ENCODE measurements at regions not wholly inside any gene's neighbourhood (a gene's known extent, or its start where the extent isn't known, plus 50 kb on each side); places are given as distances from the start of the nearest gene placed in this dataset.
A peak's percentile ranks its signal among the peaks of the same experiment; 100 is the strongest.

DNA sequence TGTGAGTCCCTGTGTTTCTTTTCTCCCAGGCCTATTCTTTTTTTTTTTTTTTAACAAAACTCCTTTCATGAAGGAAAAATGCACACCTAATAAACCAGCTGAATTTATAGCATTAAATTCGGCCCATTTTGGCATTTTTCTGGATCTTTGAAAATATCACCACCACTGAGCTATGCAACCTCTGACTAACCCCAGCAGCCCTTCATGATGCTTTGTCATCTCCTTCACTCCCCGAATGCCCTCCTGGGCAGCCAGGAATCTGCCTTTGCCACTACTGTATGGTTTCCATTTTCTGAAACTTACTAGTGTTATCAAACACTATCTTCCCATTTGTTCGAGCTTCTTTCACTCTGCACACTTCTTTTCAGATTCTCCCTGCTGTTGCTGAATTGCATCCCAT lies 97.9 kb downstream of the ZNF280B start:
- intact Hi-C loops (cut with micrococcal nuclease) = no loop called here
- Histone ChIP-seq H3K4me3 (no peak overlapping the region), H3K79me2 (ENCODE audit: control insufficient read depth, insufficient read depth, low read length) (no peaks in the 10 kb centered on the region), H3K36me3 (ENCODE audit: control insufficient read depth, insufficient read depth, low read length) (no peaks in the 10 kb centered on the region), H3K27me3 (ENCODE audit: control insufficient read depth in 2 of 2, insufficient read depth in 2 of 2, low read length in 2 of 2) (peaks cover 14 to 46% of the 10 kb centered on the region in 2 experiments; a peak in 4 of 5 replicates), H3K4me2 (ENCODE audit: insufficient read depth, low read length) (no peak overlapping the region), H4K20me1 (replicated peaks; ENCODE audit: control insufficient read depth, insufficient read depth, low read length) (peaks cover 14% of the 10 kb centered on the region), H3K9me1 (ENCODE audit: control insufficient read depth, insufficient read depth, low read length) (peaks cover 3% of the 10 kb centered on the region), H3K27ac (ENCODE audit: extremely low read depth, low read depth, low read length) (no peak overlapping the region), H3K4me1 (replicated peaks in 1 of 2; ENCODE audit: control insufficient read depth in 2 of 2, insufficient read depth in 2 of 2, low read length in 2 of 2) (no peaks in the 10 kb centered on the region), H2AFZ (ENCODE audit: low read depth, low read length) (no peak overlapping the region), H3K9ac (ENCODE audit: insufficient read depth in 1 of 2, low read depth in 2 of 2, low read length in 2 of 2) (no peak overlapping the region), H3K9me3 (replicated peaks; ENCODE audit: control insufficient read depth, insufficient read depth, low read depth, low read length) (no peaks in the 10 kb centered on the region)
- DNase-seq (ENCODE audit: extremely low read depth in 1 of 4, low spot score in 3 of 4) (peak in 2 of 4 experiments; percentile 33 to 34), ATAC-seq (no peak), FAIRE-seq (no peak)
- in situ Hi-C loops (cut with MboI) = no loop called here
- 1% methylated on average over 3 of the region's 3 CpGs for WGBS (ENCODE audit: insufficient coverage, low coverage, missing lambda C conversion rate)
- ChIA-PET CTCF (ENCODE audit: low intra/inter-chr PET ratio) (interaction anchor here (1.1 kb wide), 1 partner anchor 53 kb away, joined by 3 read pairs; no protein-coding TSS in a partner anchor), POLR2A (interaction anchor here (0.7 to 1.0 kb wide), 5 partner anchors 9 to 56 kb away, joined by 3 to 5 read pairs (median 3); no protein-coding TSS in a partner anchor)
- BruUV-seq (replicated peaks) = no TSS peak
- TF ChIP-seq, protein P1, sequence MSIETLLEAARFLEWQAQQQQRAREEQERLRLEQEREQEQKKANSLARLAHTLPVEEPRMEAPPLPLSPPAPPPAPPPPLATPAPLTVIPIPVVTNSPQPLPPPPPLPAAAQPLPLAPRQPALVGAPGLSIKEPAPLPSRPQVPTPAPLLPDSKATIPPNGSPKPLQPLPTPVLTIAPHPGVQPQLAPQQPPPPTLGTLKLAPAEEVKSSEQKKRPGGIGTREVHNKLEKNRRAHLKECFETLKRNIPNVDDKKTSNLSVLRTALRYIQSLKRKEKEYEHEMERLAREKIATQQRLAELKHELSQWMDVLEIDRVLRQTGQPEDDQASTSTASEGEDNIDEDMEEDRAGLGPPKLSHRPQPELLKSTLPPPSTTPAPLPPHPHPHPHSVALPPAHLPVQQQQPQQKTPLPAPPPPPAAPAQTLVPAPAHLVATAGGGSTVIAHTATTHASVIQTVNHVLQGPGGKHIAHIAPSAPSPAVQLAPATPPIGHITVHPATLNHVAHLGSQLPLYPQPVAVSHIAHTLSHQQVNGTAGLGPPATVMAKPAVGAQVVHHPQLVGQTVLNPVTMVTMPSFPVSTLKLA (conservative IDR thresholded peaks at IDR 0.05) = no peak
- TF ChIP-seq ZNF253 (CRISPR knock-in tag; conservative IDR thresholded peaks at IDR 0.05) (no peak), ATF6 (CRISPR knock-in tag; IDR thresholded peaks at IDR 0.05) (no peak), SLC30A9 (CRISPR knock-in tag; IDR thresholded peaks at IDR 0.05) (no peak), FOXJ3 (CRISPR knock-in tag; IDR thresholded peaks at IDR 0.05) (0 out of 2 replicates have a peak, but pooled peaks have one; percentile 46), ZNF239 (CRISPR knock-in tag; IDR thresholded peaks at IDR 0.05) (no peak), FIP1L1 (IDR thresholded peaks at IDR 0.05; ENCODE audit: low read depth, low read length, poor library complexity, severe bottlenecking) (no peak), GABPB1 (CRISPR knock-in tag; IDR thresholded peaks at IDR 0.05) (no peak), SMARCE1 (IDR thresholded peaks at IDR 0.05) (no peak), FOXK2 (conservative IDR thresholded peaks at IDR 0.05 in 1 of 2, IDR thresholded peaks at IDR 0.05 in 1 of 2; ENCODE audit: low read depth in 2 of 2) (no peak), EGR1 (conservative IDR thresholded peaks at IDR 0.05) (no peak)
- TF ChIP-seq, protein P2, sequence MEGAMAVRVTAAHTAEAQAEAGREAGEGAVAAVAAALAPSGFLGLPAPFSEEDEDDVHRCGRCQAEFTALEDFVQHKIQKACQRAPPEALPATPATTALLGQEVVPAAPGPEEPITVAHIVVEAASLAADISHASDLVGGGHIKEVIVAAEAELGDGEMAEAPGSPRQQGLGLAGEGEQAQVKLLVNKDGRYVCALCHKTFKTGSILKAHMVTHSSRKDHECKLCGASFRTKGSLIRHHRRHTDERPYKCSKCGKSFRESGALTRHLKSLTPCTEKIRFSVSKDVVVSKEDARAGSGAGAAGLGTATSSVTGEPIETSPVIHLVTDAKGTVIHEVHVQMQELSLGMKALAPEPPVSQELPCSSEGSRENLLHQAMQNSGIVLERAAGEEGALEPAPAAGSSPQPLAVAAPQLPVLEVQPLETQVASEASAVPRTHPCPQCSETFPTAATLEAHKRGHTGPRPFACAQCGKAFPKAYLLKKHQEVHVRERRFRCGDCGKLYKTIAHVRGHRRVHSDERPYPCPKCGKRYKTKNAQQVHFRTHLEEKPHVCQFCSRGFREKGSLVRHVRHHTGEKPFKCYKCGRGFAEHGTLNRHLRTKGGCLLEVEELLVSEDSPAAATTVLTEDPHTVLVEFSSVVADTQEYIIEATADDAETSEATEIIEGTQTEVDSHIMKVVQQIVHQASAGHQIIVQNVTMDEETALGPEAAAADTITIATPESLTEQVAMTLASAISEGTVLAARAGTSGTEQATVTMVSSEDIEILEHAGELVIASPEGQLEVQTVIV (CRISPR knock-in tag; IDR thresholded peaks at IDR 0.05; ENCODE audit: borderline replicate concordance) = 0 out of 2 replicates have a peak, but pooled peaks have one; percentile 67
